ENCODE measurements at regions not wholly inside any gene's neighbourhood (a gene's known extent, or its start where the extent isn't known, plus 50 kb on each side); places are given as distances from the start of the nearest gene placed in this dataset.

- no peak for TF ChIP-seq POLR2A (IDR thresholded peaks at IDR 0.05; ENCODE audit: extremely low read depth, insufficient read length)
- TF ChIP-seq, protein P1, sequence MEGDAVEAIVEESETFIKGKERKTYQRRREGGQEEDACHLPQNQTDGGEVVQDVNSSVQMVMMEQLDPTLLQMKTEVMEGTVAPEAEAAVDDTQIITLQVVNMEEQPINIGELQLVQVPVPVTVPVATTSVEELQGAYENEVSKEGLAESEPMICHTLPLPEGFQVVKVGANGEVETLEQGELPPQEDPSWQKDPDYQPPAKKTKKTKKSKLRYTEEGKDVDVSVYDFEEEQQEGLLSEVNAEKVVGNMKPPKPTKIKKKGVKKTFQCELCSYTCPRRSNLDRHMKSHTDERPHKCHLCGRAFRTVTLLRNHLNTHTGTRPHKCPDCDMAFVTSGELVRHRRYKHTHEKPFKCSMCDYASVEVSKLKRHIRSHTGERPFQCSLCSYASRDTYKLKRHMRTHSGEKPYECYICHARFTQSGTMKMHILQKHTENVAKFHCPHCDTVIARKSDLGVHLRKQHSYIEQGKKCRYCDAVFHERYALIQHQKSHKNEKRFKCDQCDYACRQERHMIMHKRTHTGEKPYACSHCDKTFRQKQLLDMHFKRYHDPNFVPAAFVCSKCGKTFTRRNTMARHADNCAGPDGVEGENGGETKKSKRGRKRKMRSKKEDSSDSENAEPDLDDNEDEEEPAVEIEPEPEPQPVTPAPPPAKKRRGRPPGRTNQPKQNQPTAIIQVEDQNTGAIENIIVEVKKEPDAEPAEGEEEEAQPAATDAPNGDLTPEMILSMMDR (IDR thresholded peaks at IDR 0.05; ENCODE audit: low read depth, low read length): no peak
- TF ChIP-seq, protein P2, sequence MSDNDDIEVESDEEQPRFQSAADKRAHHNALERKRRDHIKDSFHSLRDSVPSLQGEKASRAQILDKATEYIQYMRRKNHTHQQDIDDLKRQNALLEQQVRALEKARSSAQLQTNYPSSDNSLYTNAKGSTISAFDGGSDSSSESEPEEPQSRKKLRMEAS (IDR thresholded peaks at IDR 0.05; ENCODE audit: low read depth, low read length): no peak
- TF ChIP-seq MYC (IDR thresholded peaks at IDR 0.05; ENCODE audit: low read depth, low read length): no peak
Observed at GRCh38 chr12:25702553-25702952, 149.5 kb upstream of the LMNTD1 start.
